Left ventricle myocardium inferior (tissue), 1 donor: ENCODE measurements at regions not wholly inside any gene's neighbourhood (a gene's known extent, or its start where the extent isn't known, plus 50 kb on each side); places are given as distances from the start of the nearest gene placed in this dataset.

Experiments used
- DNase-seq: peaks from one replicate; pipeline ENCODE4 v3.0.0-alpha.2; 2020
- H3K27ac ChIP-seq: fragments of 200-600 bp; replicated peaks from 2 replicates; pipeline ENCODE4 v1.8.0; 2021
- H3K27me3 ChIP-seq: fragments of 200-600 bp; 2 replicates; pipeline ENCODE4 v1.8.0; 2021; ENCODE audit warnings: low read depth
- H3K36me3 ChIP-seq: fragments of 200-600 bp; 2 replicates; pipeline ENCODE4 v1.8.0; 2021
- H3K4me1 ChIP-seq: fragments of 200-600 bp; 2 replicates; pipeline ENCODE4 v1.8.0; 2021
- H3K4me3 ChIP-seq: fragments of 200-600 bp; 2 replicates; pipeline ENCODE4 v1.8.0; 2021; ENCODE audit warnings: mild to moderate bottlenecking, moderate library complexity
- H3K9me3 ChIP-seq: fragments of 200-600 bp; replicated peaks from 2 replicates; pipeline ENCODE4 v1.8.0; 2021
- CTCF ChIP-seq: fragments of 200-600 bp; IDR thresholded peaks from 2 replicates; pipeline ENCODE4 v1.8.0; 2021; ENCODE audit warnings: antibody characterized with exemption, mild to moderate bottlenecking, borderline replicate concordance
- intact Hi-C: fragments of 100-400 bp; cut with micrococcal nuclease; formaldehyde crosslinking; loops from one replicate; pipeline ENCODE4 v1.11.0; 2022
- donor health status: DM: no; HTN: yes; CAD: no; lungs with severe emphysema.

DNA sequence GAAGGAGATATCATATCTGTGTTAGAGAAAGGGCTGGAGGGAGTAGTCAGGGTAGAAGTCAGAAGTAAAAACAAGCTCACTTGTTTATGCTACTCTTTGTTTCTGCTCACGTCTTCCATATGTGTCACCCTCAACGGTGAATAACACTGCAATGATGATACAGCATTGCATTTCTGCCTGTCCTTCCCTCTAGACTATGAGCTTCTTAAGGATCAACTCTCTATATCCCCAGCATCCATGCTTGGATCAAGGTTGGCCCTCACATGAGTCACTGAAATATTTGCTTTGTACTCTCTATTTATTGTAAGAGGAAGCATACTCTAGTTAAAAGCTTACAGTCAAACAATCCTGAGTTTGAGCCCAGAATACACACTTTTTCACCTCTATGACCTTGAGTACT lies 406.0 kb downstream of the RFC3 start:
- Histone ChIP-seq H3K4me1 (no peaks in the 10 kb centered on the region), H3K9me3 (peaks cover 13% of the 10 kb centered on the region), H3K36me3 (no peaks in the 10 kb centered on the region), H3K27ac (no peak overlapping the region), H3K27me3 (no peaks in the 10 kb centered on the region), H3K4me3 (no peak overlapping the region)
- DNase-seq, result no peak
- TF ChIP-seq CTCF, result no peak
- intact Hi-C loops, result no loop called here

- intact Hi-C loops, result no loop called here
- Histone ChIP-seq H3K36me3 (no peaks in the 10 kb centered on the region), H3K27ac (no peak overlapping the region), H3K9me3 (peaks cover 19% of the 10 kb centered on the region), H3K27me3 (no peaks in the 10 kb centered on the region), H3K4me1 (no peaks in the 10 kb centered on the region), H3K4me3 (no peak overlapping the region)
- DNase-seq, result no peak
- TF ChIP-seq CTCF, result no peak
Observed at GRCh38 chr13:34224877-34225276, 406.9 kb downstream of the RFC3 start.

- Histone ChIP-seq H3K9me3 (peaks cover 42% of the 10 kb centered on the region), H3K36me3 (no peaks in the 10 kb centered on the region), H3K4me3 (no peak overlapping the region), H3K4me1 (no peaks in the 10 kb centered on the region), H3K27me3 (no peaks in the 10 kb centered on the region), H3K27ac (no peak overlapping the region)
- no peak for TF ChIP-seq CTCF
- intact Hi-C loops, result no loop called here
- no peak for DNase-seq
Observed at GRCh38 chr13:34230271-34230670, 412.3 kb downstream of the RFC3 start.

- Histone ChIP-seq H3K9me3 (peaks cover 16% of the 10 kb centered on the region), H3K36me3 (no peaks in the 10 kb centered on the region), H3K27me3 (no peaks in the 10 kb centered on the region), H3K4me3 (no peak overlapping the region), H3K27ac (no peak overlapping the region), H3K4me1 (no peaks in the 10 kb centered on the region)
- no peak for DNase-seq
- intact Hi-C loops, result no loop called here
- no peak for TF ChIP-seq CTCF
Observed at GRCh38 chr13:34241332-34241731, 423.4 kb downstream of the RFC3 start.

- intact Hi-C loops, result no loop called here
- H3K27ac ChIP-seq, result no peak overlapping the region
- no peaks in the 10 kb centered on the region for H3K36me3 ChIP-seq
- TF ChIP-seq CTCF, result no peak
- H3K4me3 ChIP-seq, result no peak overlapping the region
- no peaks in the 10 kb centered on the region for H3K27me3 ChIP-seq
- peaks cover 7% of the 10 kb centered on the region for H3K9me3 ChIP-seq
- peak; percentile 31 for DNase-seq
- peaks cover 7% of the 10 kb centered on the region for H3K4me1 ChIP-seq
Observed at GRCh38 chr13:34243403-34243802, 425.5 kb downstream of the RFC3 start.

DNA sequence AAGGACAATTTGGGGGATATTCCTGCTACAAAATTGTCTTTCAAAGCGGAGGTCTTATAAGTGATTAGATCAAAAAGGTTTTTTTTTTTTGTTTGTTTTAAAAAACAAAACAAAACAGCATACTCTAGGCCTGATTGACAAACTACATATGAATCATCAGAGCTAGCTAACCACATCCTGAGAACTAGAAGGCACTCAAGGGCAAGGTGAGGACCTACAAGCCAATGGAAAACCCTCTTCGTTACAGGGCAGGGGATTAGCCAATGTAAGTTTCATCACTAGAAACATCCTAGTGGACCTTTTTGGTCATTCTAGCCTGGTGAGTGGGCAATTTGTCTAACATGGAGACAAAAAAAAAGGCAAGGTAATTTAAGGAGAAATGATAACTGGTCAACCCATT lies 428.6 kb downstream of the RFC3 start:
- H3K36me3 ChIP-seq, result no peaks in the 10 kb centered on the region
- H3K27me3 ChIP-seq, result no peaks in the 10 kb centered on the region
- no peak for DNase-seq
- H3K4me3 ChIP-seq, result no peak overlapping the region
- peaks cover 7% of the 10 kb centered on the region for H3K4me1 ChIP-seq
- H3K27ac ChIP-seq, result no peak overlapping the region
- intact Hi-C loops, result no loop called here
- no peaks in the 10 kb centered on the region for H3K9me3 ChIP-seq
- TF ChIP-seq CTCF, result no peak
